ENCODE measurements at regions not wholly inside any gene's neighbourhood (a gene's known extent, or its start where the extent isn't known, plus 50 kb on each side); places are given as distances from the start of the nearest gene placed in this dataset.
"Not testable (repeated sequence)": the region's sequence is repeated elsewhere in the genome, so short reads cannot be mapped to it uniquely, and the experiment has no call there.

DNA sequence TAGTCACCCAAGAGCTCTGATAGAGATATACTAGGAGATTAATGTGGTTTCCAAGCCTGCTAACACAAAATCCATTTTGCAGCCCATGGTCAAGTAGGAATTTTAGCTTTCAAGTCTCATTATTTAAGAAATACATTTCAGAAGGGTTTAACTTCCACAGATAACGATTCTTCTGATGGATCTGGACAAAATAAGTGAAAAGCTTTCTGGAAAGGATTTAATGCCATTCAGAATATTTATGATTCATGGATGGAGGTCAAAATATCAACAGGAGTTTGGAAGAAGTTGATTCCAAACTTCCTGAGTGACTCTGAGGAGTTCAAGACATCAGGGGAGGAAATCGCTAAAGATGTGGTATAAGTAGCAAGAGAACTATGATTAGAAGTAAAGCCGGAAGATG is 214.6 kb downstream of the ATXN7L3B start:
- no peak for DNase-seq (ENCODE audit: low read depth)
- no peak overlapping the region for H3K4me3 ChIP-seq (ENCODE audit: low read depth, low read length)
- TF ChIP-seq MYC (IDR thresholded peaks at IDR 0.05; ENCODE audit: low read depth, low read length) (no peak), CTCF (IDR thresholded peaks at IDR 0.05; ENCODE audit: low read depth, low read length) (no peak), MAX (IDR thresholded peaks at IDR 0.05; ENCODE audit: low read depth, low read length) (no peak), POLR2A (IDR thresholded peaks at IDR 0.05; ENCODE audit: extremely low read depth, insufficient read length) (no peak)

- H3K4me3 ChIP-seq (ENCODE audit: low read depth, low read length), result no peak overlapping the region
- no peak for TF ChIP-seq POLR2A (IDR thresholded peaks at IDR 0.05; ENCODE audit: extremely low read depth, insufficient read length)
- no peak for DNase-seq (ENCODE audit: low read depth)
Observed at GRCh38 chr12:74770552-74770951, 232.9 kb downstream of the ATXN7L3B start.

- no peak for DNase-seq (ENCODE audit: low read depth)
- no peak for TF ChIP-seq CTCF (IDR thresholded peaks at IDR 0.05; ENCODE audit: low read depth, low read length)
- no peak for TF ChIP-seq MYC (IDR thresholded peaks at IDR 0.05; ENCODE audit: low read depth, low read length)
- no peak for TF ChIP-seq POLR2A (IDR thresholded peaks at IDR 0.05; ENCODE audit: extremely low read depth, insufficient read length)
- TF ChIP-seq MAX (IDR thresholded peaks at IDR 0.05; ENCODE audit: low read depth, low read length), result no peak
- no peak overlapping the region for H3K4me3 ChIP-seq (ENCODE audit: low read depth, low read length)
Observed at GRCh38 chr12:74775276-74775675, 237.6 kb downstream of the ATXN7L3B start.

GRCh38 chr12:74776378-74776777 is 238.7 kb downstream of the ATXN7L3B start:
- DNase-seq (ENCODE audit: low read depth), result no peak
- H3K4me3 ChIP-seq (ENCODE audit: low read depth, low read length), result no peak overlapping the region
- TF ChIP-seq CTCF (IDR thresholded peaks at IDR 0.05; ENCODE audit: low read depth, low read length) (no peak), POLR2A (IDR thresholded peaks at IDR 0.05; ENCODE audit: extremely low read depth, insufficient read length) (no peak), MAX (IDR thresholded peaks at IDR 0.05; ENCODE audit: low read depth, low read length) (no peak), MYC (IDR thresholded peaks at IDR 0.05; ENCODE audit: low read depth, low read length) (no peak)

DNA sequence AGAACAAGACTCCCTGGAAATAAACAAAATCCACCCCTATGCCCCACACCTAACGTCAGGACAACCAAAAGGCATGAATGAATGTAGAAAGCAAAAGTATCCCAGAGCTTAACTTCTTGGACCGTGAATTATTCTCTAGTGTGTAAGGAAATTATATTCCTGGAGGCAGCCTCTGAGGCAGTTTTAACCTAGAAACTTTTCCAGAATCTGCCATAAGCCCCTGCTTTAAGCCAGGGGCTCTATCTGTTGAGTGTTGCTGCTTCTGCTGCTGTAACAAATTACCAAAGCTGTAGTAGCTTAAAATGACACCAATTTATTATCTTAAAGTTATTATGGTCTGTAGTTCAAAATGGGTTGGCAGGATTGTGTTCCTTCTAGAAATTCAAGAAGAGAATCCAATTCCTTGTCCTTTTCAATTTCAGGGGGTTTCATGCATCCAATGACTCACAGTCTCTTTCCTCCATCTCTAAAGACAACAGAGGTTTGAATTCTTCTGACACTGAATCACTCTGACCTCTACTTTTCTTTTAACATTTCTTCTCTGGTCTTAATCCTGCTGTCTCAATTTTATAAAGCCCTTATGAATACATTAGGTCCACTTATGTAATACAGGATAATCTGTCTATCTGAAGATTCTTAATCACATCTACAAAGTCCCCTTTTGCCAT is 242.7 kb downstream of the ATXN7L3B start:
- no peak for DNase-seq (ENCODE audit: low read depth)
- no peak for TF ChIP-seq POLR2A (IDR thresholded peaks at IDR 0.05; ENCODE audit: extremely low read depth, insufficient read length)
- no peak for TF ChIP-seq MYC (IDR thresholded peaks at IDR 0.05; ENCODE audit: low read depth, low read length)
- no peak for TF ChIP-seq MAX (IDR thresholded peaks at IDR 0.05; ENCODE audit: low read depth, low read length)
- no peak for TF ChIP-seq CTCF (IDR thresholded peaks at IDR 0.05; ENCODE audit: low read depth, low read length)
- no peak overlapping the region for H3K4me3 ChIP-seq (ENCODE audit: low read depth, low read length)

- not testable (repeated sequence) for DNase-seq (ENCODE audit: low read depth); H3K4me3 ChIP-seq (ENCODE audit: low read depth, low read length)
Observed at GRCh38 chr12:74780850-74781241, 243.2 kb downstream of the ATXN7L3B start.

DNA sequence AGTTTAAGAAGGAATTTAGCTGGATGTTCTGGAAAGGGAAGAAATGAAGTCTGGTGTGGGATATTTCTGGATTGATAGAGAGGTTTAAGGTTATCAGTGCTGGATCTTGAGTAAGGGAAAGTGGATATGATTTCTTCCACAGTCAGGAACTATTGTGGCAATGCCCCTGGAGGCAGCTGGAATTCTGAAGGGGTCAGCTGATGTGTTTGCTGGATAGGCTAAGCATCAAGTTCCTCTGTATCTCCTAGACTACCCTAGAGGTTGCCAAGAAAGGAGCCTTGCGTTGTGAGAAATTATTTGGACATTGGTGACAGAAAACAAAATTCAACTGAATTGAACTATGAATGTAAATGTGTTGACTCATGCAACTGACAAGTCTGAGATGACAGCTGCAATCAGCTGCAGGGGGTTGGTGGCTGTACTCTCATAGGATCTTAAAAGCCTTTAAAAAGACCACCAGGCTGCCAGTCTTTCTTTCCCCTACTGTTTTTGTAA is 244.4 kb downstream of the ATXN7L3B start:
- H3K4me3 ChIP-seq (ENCODE audit: low read depth, low read length), result no peak overlapping the region
- no peak for DNase-seq (ENCODE audit: low read depth)
- no peak for TF ChIP-seq CTCF (IDR thresholded peaks at IDR 0.05; ENCODE audit: low read depth, low read length)

Measured in NB4 (cell line).